Right cardiac atrium (tissue), 5 donors: ENCODE measurements at regions not wholly inside any gene's neighbourhood (a gene's known extent, or its start where the extent isn't known, plus 50 kb on each side); places are given as distances from the start of the nearest gene placed in this dataset.
A peak's percentile ranks its signal among the peaks of the same experiment; 100 is the strongest.
"Not testable (repeated sequence)": the region's sequence is repeated elsewhere in the genome, so short reads cannot be mapped to it uniquely, and the experiment has no call there.

Source experiments
- ATAC-seq, 2 donors: fragments of 200-7000 bp; cut with Tn5 transposase; one replicate each; pipeline versions ENCODE4 v1.8.0 to v1.9.1; 2020; ENCODE audit warnings: moderate library complexity in 2 of 2, mild to moderate bottlenecking in 1 of 2
- DNase-seq, 3 donors: peaks; one replicate each; pipeline ENCODE4 v3.0.0-alpha.2; 2020
- H3K27ac ChIP-seq: one replicate; pipeline ENCODE4 v1.5.1; 2013; ENCODE audit warnings: mild to moderate bottlenecking, low read length, control low read depth, moderate library complexity
- H3K27me3 ChIP-seq: one replicate; pipeline ENCODE4 v1.6.1; 2013; ENCODE audit not compliant: control insufficient read depth, insufficient read depth
- H3K4me1 ChIP-seq: one replicate; pipeline ENCODE4 v1.6.1; 2013; ENCODE audit warnings: low read length; ENCODE audit not compliant: control insufficient read depth, insufficient read depth
- H3K4me3 ChIP-seq: one replicate; pipeline ENCODE4 v1.5.1; 2013; ENCODE audit warnings: low read length, control low read depth
- H3K9me3 ChIP-seq: one replicate; pipeline ENCODE4 v1.6.1; 2013; ENCODE audit warnings: low read length; ENCODE audit not compliant: control insufficient read depth
- WGBS: extraction: QIAGEN DNeasy Blood & Tissue Kit; methylation state at CpG from one replicate; pipeline ENCODE4 v1.1.7; 2013; 5-methylcytosine and 5-hydroxymethylcytosine counted together
- intact Hi-C, 4 donors: fragments of 100-400 bp; cut with DNase I; formaldehyde crosslinking; loops; one replicate each; pipeline versions ENCODE4 v1.11.0 to v1.14.0; 2022 to 2023
- donor health status: healthy with polysubstance abuse.
- donor health status: DM: no; HTN: yes; CAD: no.
- donor health status: DM: no; HTN: no; CAD: no.
- donor health status: DM: no; HTN: yes; CAD: no; lungs with severe emphysema.
- donor health status: DM: yes; HTN: yes; CAD: no.

- ATAC-seq (no peak), DNase-seq (no peak)
- H3K27ac ChIP-seq = no peak overlapping the region
- no peak overlapping the region for H3K4me3 ChIP-seq
- no peaks in the 10 kb centered on the region for H3K9me3 ChIP-seq
- H3K4me1 ChIP-seq = no peaks in the 10 kb centered on the region
- intact Hi-C loops = no loop called here
- no peaks in the 10 kb centered on the region for H3K27me3 ChIP-seq
- WGBS = 72% methylated on average over 2 of the region's 2 CpGs
These were observed 540.8 kb upstream of the SGO1 start for GRCh38 chr3:20726786-20727185.

GRCh38 chr3:20724241-20724640 is 538.2 kb upstream of the SGO1 start:
- intact Hi-C loops = no loop called here

GRCh38 chr3:20716425-20716824 is 530.4 kb upstream of the SGO1 start:
- WGBS = 95% methylated on average over 2 of the region's 2 CpGs
- intact Hi-C loops, H3K4me1 ChIP-seq, H3K27ac ChIP-seq, H3K4me3 ChIP-seq, DNase-seq, H3K9me3 ChIP-seq, ATAC-seq, H3K27me3 ChIP-seq: not testable (repeated sequence)

More at GRCh38 chr3:20724241-20724640, 538.2 kb upstream of the SGO1 start:
- no peak for DNase-seq
- ATAC-seq = no peak
- 86% methylated on average over 1 of the region's 1 CpG for WGBS
- H3K4me1 ChIP-seq = no peaks in the 10 kb centered on the region
- no peak overlapping the region for H3K4me3 ChIP-seq
- H3K9me3 ChIP-seq = no peaks in the 10 kb centered on the region
- no peaks in the 10 kb centered on the region for H3K27me3 ChIP-seq
- H3K27ac ChIP-seq = no peak overlapping the region

GRCh38 chr3:20701641-20702040 is 515.6 kb upstream of the SGO1 start:
- Histone ChIP-seq H3K4me1 (no peaks in the 10 kb centered on the region), H3K27me3 (no peaks in the 10 kb centered on the region), H3K27ac (no peak overlapping the region), H3K4me3 (no peak overlapping the region), H3K9me3 (no peaks in the 10 kb centered on the region)
- DNase-seq (no peak), ATAC-seq (no peak)
- intact Hi-C loops = no loop called here
- WGBS = 38% methylated on average over 1 of the region's 1 CpG

DNA sequence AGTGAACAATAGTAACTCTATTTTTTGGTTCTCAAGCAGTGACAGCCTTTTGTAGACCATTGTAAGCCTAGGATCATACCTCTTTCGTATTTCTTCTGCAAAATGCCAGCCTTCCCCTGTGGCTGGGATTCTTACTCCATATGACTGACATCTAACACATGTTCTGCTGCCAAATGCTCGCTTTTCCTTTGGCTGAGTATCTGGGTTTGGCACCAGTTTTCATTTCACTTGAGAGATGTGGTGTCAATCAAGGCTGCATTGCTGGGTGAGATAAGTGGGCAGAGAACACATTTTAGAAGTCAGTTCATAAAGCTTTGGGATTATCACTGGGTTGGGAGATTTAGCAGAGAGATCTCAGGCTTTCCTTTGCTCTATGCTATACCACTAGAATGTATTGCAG is 514.7 kb upstream of the SGO1 start:
- Histone ChIP-seq H3K4me3 (no peak overlapping the region), H3K9me3 (no peaks in the 10 kb centered on the region), H3K27ac (no peak overlapping the region), H3K27me3 (no peaks in the 10 kb centered on the region), H3K4me1 (peaks cover under 1% of the 10 kb centered on the region)
- DNase-seq = peak in 1 of 3 donors; percentile 22
- intact Hi-C loops = no loop called here
- ATAC-seq = peak; percentile 68 to 75
- WGBS = 27% methylated on average over 2 of the region's 2 CpGs

DNA sequence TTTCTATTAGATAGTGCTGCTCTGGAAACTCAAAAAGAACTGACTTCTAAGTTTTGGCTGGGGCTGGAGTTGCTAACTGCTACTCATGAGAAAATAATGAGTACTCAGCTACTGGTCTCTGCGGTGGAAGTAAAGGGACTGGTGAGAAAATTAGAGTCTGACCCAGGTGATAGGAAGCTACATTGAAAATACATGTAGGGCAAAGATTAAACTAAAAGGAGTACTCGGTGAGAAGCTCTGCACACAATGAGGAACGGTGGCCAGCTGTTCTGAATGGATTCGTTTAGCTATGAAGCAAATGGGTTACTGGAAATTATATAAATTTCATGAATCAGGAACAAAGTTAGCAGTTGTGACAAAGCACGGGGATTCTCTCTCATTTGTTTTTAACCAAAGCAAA is 512.9 kb upstream of the SGO1 start:
- Histone ChIP-seq H3K4me3 (no peak overlapping the region), H3K27ac (no peak overlapping the region), H3K27me3 (no peaks in the 10 kb centered on the region), H3K9me3 (no peaks in the 10 kb centered on the region), H3K4me1 (peaks cover 2% of the 10 kb centered on the region)
- WGBS = 92% methylated on average over 5 of the region's 5 CpGs
- intact Hi-C loops = no loop called here
- DNase-seq (no peak), ATAC-seq (no peak)

DNA sequence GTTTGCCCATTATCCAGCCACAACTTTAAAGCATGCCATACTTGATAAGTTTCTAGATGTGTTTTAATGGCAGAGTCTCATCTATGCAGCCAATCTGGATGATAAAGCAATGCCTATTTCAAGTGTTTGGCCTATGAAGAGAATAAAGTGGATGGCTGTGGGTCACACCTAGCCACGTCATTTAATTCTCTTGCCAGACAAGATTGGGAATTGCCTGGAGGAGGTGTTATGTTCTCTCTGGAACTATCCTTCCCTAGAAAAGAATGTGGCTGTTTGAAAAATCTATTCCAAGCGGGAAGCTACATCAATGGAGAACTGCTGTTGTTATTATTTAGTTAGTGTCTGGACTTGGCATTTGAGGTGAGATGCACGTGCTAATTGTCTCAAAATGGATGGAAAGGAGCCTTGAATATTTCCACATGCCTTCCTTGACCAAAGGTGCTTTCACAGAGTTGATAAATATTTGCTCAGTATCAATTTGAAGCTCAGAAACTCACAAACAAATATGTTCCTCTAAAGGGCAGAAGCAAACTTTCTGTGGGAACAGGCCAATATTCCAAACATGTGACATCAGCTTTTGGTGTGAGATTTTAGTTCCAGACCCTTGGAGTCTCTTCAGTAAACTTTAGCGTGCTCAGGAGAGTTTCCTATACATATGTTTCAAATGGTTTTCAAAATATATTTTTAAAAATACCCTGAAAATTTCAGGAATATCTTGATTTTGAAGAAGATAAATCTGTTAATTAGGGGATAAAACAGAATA is 510.6 kb upstream of the SGO1 start:
- WGBS = 42% methylated on average over 4 of the region's 4 CpGs
- ATAC-seq (peak; percentile 71 to 80), DNase-seq (no peak)
- intact Hi-C loops = no loop called here
- no peak overlapping the region for H3K4me3 ChIP-seq
- peaks cover 2% of the 10 kb centered on the region for H3K4me1 ChIP-seq
- H3K27ac ChIP-seq = no peak overlapping the region
- no peaks in the 10 kb centered on the region for H3K9me3 ChIP-seq
- no peaks in the 10 kb centered on the region for H3K27me3 ChIP-seq

- peaks cover 2% of the 10 kb centered on the region for H3K4me1 ChIP-seq
- ATAC-seq = no peak
- no peak for DNase-seq
- 73% methylated on average over 2 of the region's 2 CpGs for WGBS
- H3K27me3 ChIP-seq = no peaks in the 10 kb centered on the region
- H3K4me3 ChIP-seq = no peak overlapping the region
- H3K9me3 ChIP-seq = no peaks in the 10 kb centered on the region
- intact Hi-C loops = no loop called here
- no peak overlapping the region for H3K27ac ChIP-seq
These were observed 506.7 kb upstream of the SGO1 start for GRCh38 chr3:20692675-20693074.

GRCh38 chr3:20683910-20684309 is 497.9 kb upstream of the SGO1 start:
- ATAC-seq (peak in 1 of 2 donors; percentile 62), DNase-seq (peak in 1 of 3 donors; percentile 10)
- Histone ChIP-seq H3K9me3 (no peaks in the 10 kb centered on the region), H3K27ac (no peak overlapping the region), H3K4me3 (no peak overlapping the region), H3K4me1 (no peaks in the 10 kb centered on the region), H3K27me3 (no peaks in the 10 kb centered on the region)
- 16% methylated on average over 3 of the region's 3 CpGs for WGBS
- intact Hi-C loops = no loop called here

GRCh38 chr3:20682573-20682972 is 496.6 kb upstream of the SGO1 start:
- Histone ChIP-seq H3K4me3 (no peak overlapping the region), H3K4me1 (no peaks in the 10 kb centered on the region), H3K9me3 (no peaks in the 10 kb centered on the region), H3K27me3 (no peaks in the 10 kb centered on the region), H3K27ac (no peak overlapping the region)
- ATAC-seq = no peak
- intact Hi-C loops = no loop called here
- WGBS = 74% methylated on average over 5 of the region's 5 CpGs
- DNase-seq = no peak

DNA sequence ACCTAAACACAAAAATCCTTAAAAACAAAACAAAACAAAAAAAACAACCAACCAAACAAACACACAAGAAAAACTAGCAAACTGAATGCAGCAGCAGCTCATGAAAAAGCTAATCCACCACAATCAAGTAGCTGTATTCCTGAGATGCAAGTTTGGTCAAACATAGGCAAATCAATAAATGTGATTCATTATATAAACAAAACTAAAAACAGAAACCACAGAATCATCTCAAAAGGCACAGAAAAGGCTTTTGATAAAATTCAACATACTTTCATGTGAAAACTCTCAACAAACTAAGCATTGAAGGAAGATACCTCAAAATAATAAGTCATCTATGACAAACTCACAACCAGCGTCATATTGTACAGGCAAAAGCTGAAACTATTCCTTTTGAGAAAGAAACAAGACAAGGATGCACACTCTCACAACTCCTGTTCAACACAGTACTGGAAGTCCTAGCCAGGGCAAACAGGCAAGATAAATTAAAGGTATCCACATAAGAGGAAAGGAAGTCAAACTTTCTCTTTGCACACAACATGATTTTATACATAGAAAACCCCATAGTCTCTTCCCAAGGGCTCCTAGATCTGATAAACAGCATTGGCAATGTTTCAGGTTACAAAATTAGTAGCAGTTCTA is 495.1 kb upstream of the SGO1 start:
- WGBS = 91% methylated on average over 1 of the region's 1 CpG
- Histone ChIP-seq H3K27ac (no peak overlapping the region), H3K4me1 (no peaks in the 10 kb centered on the region), H3K9me3 (no peaks in the 10 kb centered on the region), H3K4me3 (no peak overlapping the region), H3K27me3 (no peaks in the 10 kb centered on the region)
- intact Hi-C loops = no loop called here
- ATAC-seq (no peak), DNase-seq (no peak)
